Transverse colon (tissue), 1 donor: ENCODE measurements at regions not wholly inside any gene's neighbourhood (a gene's known extent, or its start where the extent isn't known, plus 50 kb on each side); places are given as distances from the start of the nearest gene placed in this dataset.

Experiments
- EP300 ChIP-seq: sonication (generic); formaldehyde crosslinking; IDR thresholded peaks from one replicate; pipeline ENCODE4 v1.6.1; 2017; ENCODE audit warnings: antibody characterized with exemption, low read depth
- POLR2A ChIP-seq: fragments of 450-650 bp; IDR thresholded peaks from one replicate; pipeline ENCODE4 v1.6.1; 2016; ENCODE audit warnings: antibody characterized with exemption, mild to moderate bottlenecking, moderate library complexity

DNA sequence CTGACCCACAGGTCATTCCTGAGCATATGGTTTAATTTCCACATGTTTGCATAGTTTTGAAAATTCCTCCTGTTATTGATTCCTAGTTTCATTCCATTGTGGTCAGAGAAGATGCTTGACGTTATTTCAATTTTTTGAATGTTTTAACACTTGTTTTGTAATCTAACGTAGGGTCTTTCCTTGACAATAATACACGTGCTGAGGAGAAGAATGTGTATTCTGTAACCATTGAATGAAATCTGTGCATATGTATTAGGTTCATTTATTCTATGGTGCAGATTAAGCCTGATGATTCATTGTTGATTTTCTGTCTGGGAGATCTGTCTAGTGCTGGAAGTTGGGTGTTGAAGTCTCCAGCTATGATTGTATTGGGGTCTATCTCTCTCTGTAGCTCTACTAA, 486.4 kb upstream of the RPS6KA3 start:
- TF ChIP-seq EP300 = no peak
- TF ChIP-seq POLR2A = no peak
